HCT116 (cell line): ENCODE measurements at regions not wholly inside any gene's neighbourhood (a gene's known extent, or its start where the extent isn't known, plus 50 kb on each side); places are given as distances from the start of the nearest gene placed in this dataset.

Source experiments
- ATAC-seq: fragments of 200-7000 bp; cut with Tn5 transposase; 2 replicates; pipeline ENCODE4 v1.9.1; 2020; ENCODE audit warnings: mild to moderate bottlenecking, moderate library complexity
- BruUV-seq: library from RNA; stranded (reverse); fragments of 400-500 nt; replicated peaks from 2 replicates; lab custom pipeline; 2021; lab: Mats Ljungman, UMichigan
- CTCF ChIA-PET: fragments of 300-600 bp; sonication (Branson Sonifier 250); formaldehyde crosslinking; loops from one replicate; lab custom pipeline; 2021; ENCODE audit warnings: antibody characterized with exemption; lab: Charles Lee
- POLR2A ChIA-PET: fragments of 300-600, 350-600 bp; sonication (Branson Sonifier 250); formaldehyde crosslinking; loops from one replicate; lab custom pipeline; 2021; ENCODE audit warnings: antibody characterized with exemption; lab: Charles Lee
- RAD21 ChIA-PET, 2 experiments: fragments of 300-600 bp; sonication (Branson Sonifier 250); formaldehyde crosslinking; loops; one replicate each; lab custom pipeline; 2023; ENCODE audit warnings: low total read pairs in 2 of 2; ENCODE audit not compliant: uncharacterized antibody in 2 of 2, unreplicated experiment in 2 of 2, low non-redundant PET in 1 of 2; lab: Charles Lee
- DNase-seq: peaks from one replicate; pipeline ENCODE4 v3.0.0-alpha.2; 2010; ENCODE audit warnings: low read depth, low spot score
- H2AFZ ChIP-seq: fragments of 200-600 bp; shearing (Covaris generic), sonication (generic); 2 replicates; pipeline ENCODE4 v1.6.1; 2017; ENCODE audit warnings: low read depth, mixed run types, mixed read lengths, antibody characterized with exemption, low read length; ENCODE audit not compliant: poor library complexity, severe bottlenecking
- H3K27ac ChIP-seq: 2 replicates; pipeline ENCODE4 v1.5.1; 2012; ENCODE audit warnings: low read depth, low read length
- H3K27me3 ChIP-seq: fragments of 200-600 bp; sonication (generic); 2 replicates; pipeline ENCODE4 v1.6.1; 2016; ENCODE audit warnings: mixed run types, low read length, mixed read lengths; ENCODE audit not compliant: insufficient read depth
- H3K36me3 ChIP-seq, 2 experiments: fragments of 200-500 bp in 1 of 2; fragments of 200-600 bp in 1 of 2; sonication (Bioruptor generic) in 1 of 2; sonication (generic) in 1 of 2; 2 replicates each; pipeline versions ENCODE4 v1.5.1 to v1.6.1; 2014 to 2016; ENCODE audit warnings: low read length in 2 of 2, inconsistent platforms in 1 of 2, mixed read lengths in 1 of 2, mixed run types in 1 of 2; ENCODE audit not compliant: insufficient read depth in 2 of 2, control insufficient read depth in 1 of 2
- H3K4me1 ChIP-seq, 2 experiments: fragments of 200-600 bp in 1 of 2; sonication (generic) in 1 of 2; 2 replicates each; pipeline versions ENCODE4 v1.5.1 to v1.6.1; 2012 to 2017; ENCODE audit warnings: low read length in 2 of 2, inconsistent platforms in 1 of 2, mild to moderate bottlenecking in 1 of 2, mixed read lengths in 1 of 2, mixed run types in 1 of 2, moderate library complexity in 1 of 2; ENCODE audit not compliant: insufficient read depth in 2 of 2, control insufficient read depth in 1 of 2
- H3K4me2 ChIP-seq: fragments of 200-600 bp; sonication (generic); 2 replicates; pipeline ENCODE4 v1.6.1; 2017; ENCODE audit warnings: mixed run types, low read length, mixed read lengths
- H3K4me3 ChIP-seq, 2 experiments: fragments of 200-600 bp in 1 of 2; sonication (generic) in 1 of 2; replicated peaks in 1 of 2; 2 replicates each; pipeline ENCODE4 v1.5.1; 2011 to 2016; ENCODE audit warnings: low read length in 2 of 2, control low read depth in 1 of 2, low read depth in 1 of 2, mild to moderate bottlenecking in 1 of 2, mixed read lengths in 1 of 2, mixed run types in 1 of 2
- H3K79me2 ChIP-seq: fragments of 200-600 bp; sonication (generic); 2 replicates; pipeline ENCODE4 v1.6.1; 2017; ENCODE audit warnings: mild to moderate bottlenecking, mixed run types, low read length, moderate library complexity, mixed read lengths; ENCODE audit not compliant: insufficient read depth
- H3K9ac ChIP-seq: fragments of 200-600 bp; sonication (generic); 2 replicates; pipeline ENCODE4 v1.6.1; 2016; ENCODE audit warnings: low read length, mixed read lengths
- H3K9me2 ChIP-seq: fragments of 200-600 bp; sonication (generic), shearing (Covaris generic); 2 replicates; pipeline ENCODE4 v1.6.1; 2017; ENCODE audit warnings: mixed run types, mild to moderate bottlenecking, moderate library complexity; ENCODE audit not compliant: insufficient read depth
- H3K9me3 ChIP-seq, 2 experiments: fragments of 200-500 bp in 1 of 2; fragments of 200-600 bp in 1 of 2; sonication (Bioruptor generic) in 1 of 2; sonication (generic) in 1 of 2; 2 replicates each; pipeline ENCODE4 v1.6.1; 2014 to 2017; ENCODE audit warnings: low read length in 2 of 2, mixed read lengths in 2 of 2, inconsistent platforms in 1 of 2, low read depth in 1 of 2, mild to moderate bottlenecking in 1 of 2, mixed run types in 1 of 2, moderate library complexity in 1 of 2; ENCODE audit not compliant: control insufficient read depth in 1 of 2, insufficient read depth in 1 of 2
- H4K20me1 ChIP-seq: fragments of 200-600 bp; sonication (generic), shearing (Covaris generic); 2 replicates; pipeline ENCODE4 v1.6.1; 2017; ENCODE audit warnings: mixed run types, mild to moderate bottlenecking, moderate library complexity; ENCODE audit not compliant: insufficient read depth
- CBX3 ChIP-seq: IDR thresholded peaks from 2 replicates; pipeline ENCODE4 v1.6.1; 2012; ENCODE audit warnings: low read depth
- EGR1 ChIP-seq: IDR thresholded peaks from 2 replicates; pipeline ENCODE4 v1.6.1; 2012; ENCODE audit warnings: low read depth
- ELF1 ChIP-seq: IDR thresholded peaks from 2 replicates; pipeline ENCODE4 v1.6.1; 2012; ENCODE audit warnings: low read depth, borderline replicate concordance
- EZH2 ChIP-seq: fragments of 200-600 bp; sonication (generic); IDR thresholded peaks from 2 replicates; pipeline ENCODE4 v1.6.1; 2017; ENCODE audit warnings: antibody characterized with exemption, mixed run types
- EZH2phosphoT487 ChIP-seq: fragments of 200-600 bp; IDR thresholded peaks from 2 replicates; pipeline ENCODE4 v1.6.1; 2018; ENCODE audit warnings: antibody characterized with exemption, borderline replicate concordance
- FOSL1 ChIP-seq: IDR thresholded peaks from 2 replicates; pipeline ENCODE4 v1.6.1; 2012; ENCODE audit warnings: low read depth
- JUND ChIP-seq: IDR thresholded peaks from 2 replicates; pipeline ENCODE4 v1.6.1; 2012
- POLR2AphosphoS5 ChIP-seq: IDR thresholded peaks from 2 replicates; pipeline ENCODE4 v1.6.1; 2011; ENCODE audit warnings: mild to moderate bottlenecking, low read depth, low read length, moderate library complexity
- SIN3A ChIP-seq: IDR thresholded peaks from 2 replicates; pipeline ENCODE4 v1.6.1; 2012; ENCODE audit warnings: low read depth
- SRF ChIP-seq: IDR thresholded peaks from 2 replicates; pipeline ENCODE4 v1.6.1; 2012; ENCODE audit warnings: low read depth
- TCF7L2 ChIP-seq: IDR thresholded peaks from 2 replicates; pipeline ENCODE4 v1.7.0; 2011; ENCODE audit warnings: borderline replicate concordance, inconsistent platforms; ENCODE audit not compliant: insufficient read depth, insufficient read length; ENCODE audit errors: extremely low read depth
- YY1 ChIP-seq: IDR thresholded peaks from 2 replicates; pipeline ENCODE4 v1.6.1; 2011; ENCODE audit warnings: low read length, low read depth, moderate library complexity, mild to moderate bottlenecking; ENCODE audit not compliant: insufficient replicate concordance; ENCODE audit errors: extremely low read depth
- ZFX ChIP-seq: fragments of 450-650 bp; IDR thresholded peaks from 2 replicates; pipeline ENCODE4 v1.6.1; 2017
- ZNF274 ChIP-seq: fragments of 200-500 bp; sonication (Bioruptor generic); IDR thresholded peaks from 2 replicates; pipeline ENCODE4 v1.6.1; 2014; ENCODE audit warnings: mild to moderate bottlenecking, low read depth, low read length, inconsistent platforms
- intact Hi-C: fragments of 100-400 bp; cut with micrococcal nuclease; formaldehyde crosslinking; loops from 2 replicates; pipeline ENCODE4 v1.10.0; 2022
- TF ChIP-seq, protein P1 (sequence below): IDR thresholded peaks from 2 replicates; pipeline ENCODE4 v1.6.1; 2012
- TF ChIP-seq, protein P2 (sequence below), 3 experiments: fragments of 200-600 bp in 1 of 3; sonication (generic) in 1 of 3; IDR thresholded peaks in 2 of 3; conservative IDR thresholded peaks in 1 of 3; 2 replicates each; pipeline ENCODE4 v1.5.1; 2012 to 2017; ENCODE audit warnings: low read depth in 2 of 3, low read length in 2 of 3, antibody characterized with exemption in 1 of 3, borderline replicate concordance in 1 of 3, control low read depth in 1 of 3, mild to moderate bottlenecking in 1 of 3, mixed read lengths in 1 of 3, mixed run types in 1 of 3, moderate library complexity in 1 of 3; ENCODE audit not compliant: insufficient read depth in 1 of 3
- TF ChIP-seq, protein P3 (sequence below): IDR thresholded peaks from 2 replicates; pipeline ENCODE4 v1.6.1; 2011; ENCODE audit warnings: mild to moderate bottlenecking, low read length, moderate library complexity; ENCODE audit not compliant: insufficient replicate concordance; ENCODE audit errors: extremely low read depth
- TF ChIP-seq, protein P4 (sequence below): IDR thresholded peaks from 2 replicates; pipeline ENCODE4 v1.6.1; 2012
- TF ChIP-seq, protein P5 (sequence below): IDR thresholded peaks from 2 replicates; pipeline ENCODE4 v1.6.1; 2012; ENCODE audit warnings: low read depth

DNA sequence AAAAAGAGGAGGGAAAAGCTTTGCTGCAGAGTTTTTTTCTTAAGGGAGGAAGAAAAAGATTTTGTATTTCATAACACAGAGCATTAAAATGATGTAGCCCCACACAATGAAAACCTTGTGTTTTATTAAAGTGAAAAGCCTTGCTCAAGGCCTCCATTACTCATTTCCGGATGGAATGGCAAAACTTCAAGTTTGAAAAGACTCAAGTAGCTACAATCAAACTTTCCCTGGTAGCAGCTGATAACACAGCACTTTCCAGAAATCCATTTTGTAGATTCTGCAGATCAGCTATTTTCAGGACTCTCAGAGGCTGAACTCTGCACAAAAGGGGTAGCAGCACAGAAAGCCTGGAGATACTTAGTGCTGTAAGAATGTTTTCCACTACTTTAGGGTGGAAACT lies 374.8 kb downstream of the NFIB start:
- no peak for ATAC-seq
- Histone ChIP-seq H3K9ac (no peak overlapping the region), H3K27ac (no peak overlapping the region), H3K4me3 (no peak overlapping the region), H3K9me3 (no peaks in the 10 kb centered on the region), H3K36me3 (no peaks in the 10 kb centered on the region), H3K27me3 (no peaks in the 10 kb centered on the region), H4K20me1 (no peaks in the 10 kb centered on the region), H2AFZ (no peak overlapping the region), H3K9me2 (no peaks in the 10 kb centered on the region), H3K4me2 (no peak overlapping the region), H3K4me1 (no peaks in the 10 kb centered on the region), H3K79me2 (no peaks in the 10 kb centered on the region)
- no TSS peak for BruUV-seq
- RAD21 ChIA-PET, result no interaction called here
- CTCF ChIA-PET, result no interaction called here
- no peak for DNase-seq
- intact Hi-C loops, result no loop called here
- POLR2A ChIA-PET, result no interaction called here
- TF ChIP-seq EZH2phosphoT487 (no peak), EZH2 (no peak), EGR1 (no peak), JUND (no peak), YY1 (no peak), POLR2AphosphoS5 (no peak), ELF1 (no peak), ZFX (no peak), FOSL1 (no peak), SIN3A (no peak), ZNF274 (no peak), CBX3 (no peak), SRF (no peak), TCF7L2 (no peak)
- TF ChIP-seq, protein P1, sequence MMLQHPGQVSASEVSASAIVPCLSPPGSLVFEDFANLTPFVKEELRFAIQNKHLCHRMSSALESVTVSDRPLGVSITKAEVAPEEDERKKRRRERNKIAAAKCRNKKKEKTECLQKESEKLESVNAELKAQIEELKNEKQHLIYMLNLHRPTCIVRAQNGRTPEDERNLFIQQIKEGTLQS, result no peak
- TF ChIP-seq, protein P2, sequence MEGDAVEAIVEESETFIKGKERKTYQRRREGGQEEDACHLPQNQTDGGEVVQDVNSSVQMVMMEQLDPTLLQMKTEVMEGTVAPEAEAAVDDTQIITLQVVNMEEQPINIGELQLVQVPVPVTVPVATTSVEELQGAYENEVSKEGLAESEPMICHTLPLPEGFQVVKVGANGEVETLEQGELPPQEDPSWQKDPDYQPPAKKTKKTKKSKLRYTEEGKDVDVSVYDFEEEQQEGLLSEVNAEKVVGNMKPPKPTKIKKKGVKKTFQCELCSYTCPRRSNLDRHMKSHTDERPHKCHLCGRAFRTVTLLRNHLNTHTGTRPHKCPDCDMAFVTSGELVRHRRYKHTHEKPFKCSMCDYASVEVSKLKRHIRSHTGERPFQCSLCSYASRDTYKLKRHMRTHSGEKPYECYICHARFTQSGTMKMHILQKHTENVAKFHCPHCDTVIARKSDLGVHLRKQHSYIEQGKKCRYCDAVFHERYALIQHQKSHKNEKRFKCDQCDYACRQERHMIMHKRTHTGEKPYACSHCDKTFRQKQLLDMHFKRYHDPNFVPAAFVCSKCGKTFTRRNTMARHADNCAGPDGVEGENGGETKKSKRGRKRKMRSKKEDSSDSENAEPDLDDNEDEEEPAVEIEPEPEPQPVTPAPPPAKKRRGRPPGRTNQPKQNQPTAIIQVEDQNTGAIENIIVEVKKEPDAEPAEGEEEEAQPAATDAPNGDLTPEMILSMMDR (IDR thresholded peaks at IDR 0.05 in 2 of 3, conservative IDR thresholded peaks at IDR 0.05 in 1 of 3; ENCODE audit: borderline replicate concordance in 1 of 3, insufficient read depth in 1 of 3, low read depth in 2 of 3, low read length in 2 of 3), result no peak
- TF ChIP-seq, protein P3, sequence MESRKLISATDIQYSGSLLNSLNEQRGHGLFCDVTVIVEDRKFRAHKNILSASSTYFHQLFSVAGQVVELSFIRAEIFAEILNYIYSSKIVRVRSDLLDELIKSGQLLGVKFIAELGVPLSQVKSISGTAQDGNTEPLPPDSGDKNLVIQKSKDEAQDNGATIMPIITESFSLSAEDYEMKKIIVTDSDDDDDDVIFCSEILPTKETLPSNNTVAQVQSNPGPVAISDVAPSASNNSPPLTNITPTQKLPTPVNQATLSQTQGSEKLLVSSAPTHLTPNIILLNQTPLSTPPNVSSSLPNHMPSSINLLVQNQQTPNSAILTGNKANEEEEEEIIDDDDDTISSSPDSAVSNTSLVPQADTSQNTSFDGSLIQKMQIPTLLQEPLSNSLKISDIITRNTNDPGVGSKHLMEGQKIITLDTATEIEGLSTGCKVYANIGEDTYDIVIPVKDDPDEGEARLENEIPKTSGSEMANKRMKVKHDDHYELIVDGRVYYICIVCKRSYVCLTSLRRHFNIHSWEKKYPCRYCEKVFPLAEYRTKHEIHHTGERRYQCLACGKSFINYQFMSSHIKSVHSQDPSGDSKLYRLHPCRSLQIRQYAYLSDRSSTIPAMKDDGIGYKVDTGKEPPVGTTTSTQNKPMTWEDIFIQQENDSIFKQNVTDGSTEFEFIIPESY, result no peak
- TF ChIP-seq, protein P4, sequence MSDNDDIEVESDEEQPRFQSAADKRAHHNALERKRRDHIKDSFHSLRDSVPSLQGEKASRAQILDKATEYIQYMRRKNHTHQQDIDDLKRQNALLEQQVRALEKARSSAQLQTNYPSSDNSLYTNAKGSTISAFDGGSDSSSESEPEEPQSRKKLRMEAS, result no peak
- TF ChIP-seq, protein P5, sequence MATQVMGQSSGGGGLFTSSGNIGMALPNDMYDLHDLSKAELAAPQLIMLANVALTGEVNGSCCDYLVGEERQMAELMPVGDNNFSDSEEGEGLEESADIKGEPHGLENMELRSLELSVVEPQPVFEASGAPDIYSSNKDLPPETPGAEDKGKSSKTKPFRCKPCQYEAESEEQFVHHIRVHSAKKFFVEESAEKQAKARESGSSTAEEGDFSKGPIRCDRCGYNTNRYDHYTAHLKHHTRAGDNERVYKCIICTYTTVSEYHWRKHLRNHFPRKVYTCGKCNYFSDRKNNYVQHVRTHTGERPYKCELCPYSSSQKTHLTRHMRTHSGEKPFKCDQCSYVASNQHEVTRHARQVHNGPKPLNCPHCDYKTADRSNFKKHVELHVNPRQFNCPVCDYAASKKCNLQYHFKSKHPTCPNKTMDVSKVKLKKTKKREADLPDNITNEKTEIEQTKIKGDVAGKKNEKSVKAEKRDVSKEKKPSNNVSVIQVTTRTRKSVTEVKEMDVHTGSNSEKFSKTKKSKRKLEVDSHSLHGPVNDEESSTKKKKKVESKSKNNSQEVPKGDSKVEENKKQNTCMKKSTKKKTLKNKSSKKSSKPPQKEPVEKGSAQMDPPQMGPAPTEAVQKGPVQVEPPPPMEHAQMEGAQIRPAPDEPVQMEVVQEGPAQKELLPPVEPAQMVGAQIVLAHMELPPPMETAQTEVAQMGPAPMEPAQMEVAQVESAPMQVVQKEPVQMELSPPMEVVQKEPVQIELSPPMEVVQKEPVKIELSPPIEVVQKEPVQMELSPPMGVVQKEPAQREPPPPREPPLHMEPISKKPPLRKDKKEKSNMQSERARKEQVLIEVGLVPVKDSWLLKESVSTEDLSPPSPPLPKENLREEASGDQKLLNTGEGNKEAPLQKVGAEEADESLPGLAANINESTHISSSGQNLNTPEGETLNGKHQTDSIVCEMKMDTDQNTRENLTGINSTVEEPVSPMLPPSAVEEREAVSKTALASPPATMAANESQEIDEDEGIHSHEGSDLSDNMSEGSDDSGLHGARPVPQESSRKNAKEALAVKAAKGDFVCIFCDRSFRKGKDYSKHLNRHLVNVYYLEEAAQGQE, result no peak
